ENCODE measurements at regions not wholly inside any gene's neighbourhood (a gene's known extent, or its start where the extent isn't known, plus 50 kb on each side); places are given as distances from the start of the nearest gene placed in this dataset.
"Not testable (repeated sequence)": the region's sequence is repeated elsewhere in the genome, so short reads cannot be mapped to it uniquely, and the experiment has no call there.

DNA sequence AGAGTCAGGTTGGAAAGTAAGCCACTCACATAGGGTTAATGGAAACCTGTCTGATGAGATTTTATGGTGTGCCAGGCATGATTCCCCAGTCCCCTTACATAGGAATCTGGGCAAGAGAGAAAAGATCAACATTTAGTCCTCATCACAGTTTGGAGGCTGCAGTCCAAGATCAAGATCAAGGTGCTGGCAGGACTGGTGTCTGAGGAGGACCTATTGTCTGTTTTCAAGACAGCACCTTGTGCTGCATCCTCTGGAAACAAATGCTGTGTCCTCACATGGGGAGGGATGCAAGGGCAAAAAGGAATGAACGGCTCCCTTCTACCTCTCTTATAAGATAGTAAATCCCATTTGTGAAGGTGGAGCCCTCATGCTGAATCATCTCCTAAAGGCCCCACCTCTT, 244.8 kb upstream of the GALNT17 start:
- H3K4me1 Mint-ChIP-seq: no peaks in the 10 kb centered on the region
- peaks cover 4% of the 10 kb centered on the region for H3K9me3 ChIP-seq (ENCODE audit: control insufficient read depth, low read length, poor library complexity, severe bottlenecking)
- H3K27ac Mint-ChIP-seq: no peak overlapping the region
- no peak overlapping the region for H3K4me3 Mint-ChIP-seq
- ATAC-seq (no peak), DNase-seq (no peak)
- no peaks in the 10 kb centered on the region for H3K36me3 Mint-ChIP-seq (ENCODE audit: low read depth)
- no peaks in the 10 kb centered on the region for H3K27me3 Mint-ChIP-seq

DNA sequence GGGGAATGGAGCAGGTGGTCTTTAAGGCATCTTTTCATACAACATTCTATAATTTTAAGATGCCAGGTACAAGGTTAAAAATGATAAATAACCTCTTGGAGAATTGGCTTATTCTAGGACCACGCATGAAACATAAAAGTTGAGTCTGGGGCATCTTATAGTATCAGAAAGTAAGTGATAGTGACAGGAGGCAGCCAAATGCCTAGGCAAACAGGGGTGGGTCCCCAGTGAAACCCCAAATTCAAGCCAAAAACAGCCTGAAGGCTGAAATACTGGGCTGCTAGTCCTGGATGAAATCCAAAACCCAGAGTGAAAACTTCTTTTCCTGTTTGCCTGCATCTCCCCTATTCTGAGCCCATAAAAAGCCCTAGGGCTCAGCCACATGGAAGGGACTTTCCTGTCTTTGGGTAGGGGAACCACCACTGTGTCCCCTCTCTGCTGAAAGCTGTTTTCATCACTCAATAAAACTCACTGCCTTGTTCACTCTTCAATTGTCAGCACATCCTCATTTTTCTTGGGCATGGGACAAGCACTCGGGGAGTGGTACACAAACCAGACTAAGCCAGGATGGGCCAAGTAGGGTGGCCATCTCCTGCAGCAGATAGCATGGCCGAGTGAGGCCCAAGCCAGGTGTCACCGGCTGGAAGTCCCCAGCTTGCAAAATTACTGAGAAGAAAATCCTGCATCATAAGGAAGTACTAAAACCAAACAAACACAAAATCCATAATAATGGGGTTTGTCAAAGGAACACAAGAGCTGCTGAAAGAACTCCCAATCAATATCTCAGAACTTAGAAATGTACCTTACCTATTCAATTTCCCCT, 241.6 kb upstream of the GALNT17 start:
- Mint-ChIP-seq H3K27ac (no peak overlapping the region), H3K4me1 (no peaks in the 10 kb centered on the region), H3K36me3 (ENCODE audit: low read depth) (no peaks in the 10 kb centered on the region), H3K27me3 (no peaks in the 10 kb centered on the region), H3K4me3 (no peak overlapping the region)
- no peak for DNase-seq
- no peak for ATAC-seq
- peaks cover 8% of the 10 kb centered on the region for H3K9me3 ChIP-seq (ENCODE audit: control insufficient read depth, low read length, poor library complexity, severe bottlenecking)

DNA sequence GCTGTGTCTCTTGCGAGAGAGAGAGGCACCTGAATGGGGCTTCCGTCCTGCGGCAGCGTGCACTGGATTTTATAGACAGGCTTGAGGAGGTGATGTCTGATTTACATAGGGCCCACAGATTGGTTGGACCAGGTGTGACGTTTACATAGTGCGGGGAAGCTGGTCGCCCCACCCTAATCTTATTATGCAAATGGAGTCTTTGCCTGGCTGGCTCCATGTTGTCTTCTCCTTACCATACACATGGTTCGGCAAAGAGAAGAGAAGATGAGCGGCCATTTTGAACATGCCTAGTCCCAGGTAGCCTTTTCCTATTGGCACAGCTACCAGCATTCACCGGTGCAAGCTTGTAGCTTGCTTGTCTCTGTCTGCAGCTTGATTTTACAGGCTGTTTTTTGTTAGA, 238.5 kb upstream of the GALNT17 start:
- Mint-ChIP-seq H3K27me3 (no peaks in the 10 kb centered on the region), H3K36me3 (ENCODE audit: low read depth) (no peaks in the 10 kb centered on the region), H3K4me1 (no peaks in the 10 kb centered on the region), H3K4me3 (no peak overlapping the region), H3K27ac (no peak overlapping the region)
- ATAC-seq (no peak), DNase-seq (no peak)
- H3K9me3 ChIP-seq (ENCODE audit: control insufficient read depth, low read length, poor library complexity, severe bottlenecking): peaks cover 8% of the 10 kb centered on the region

DNA sequence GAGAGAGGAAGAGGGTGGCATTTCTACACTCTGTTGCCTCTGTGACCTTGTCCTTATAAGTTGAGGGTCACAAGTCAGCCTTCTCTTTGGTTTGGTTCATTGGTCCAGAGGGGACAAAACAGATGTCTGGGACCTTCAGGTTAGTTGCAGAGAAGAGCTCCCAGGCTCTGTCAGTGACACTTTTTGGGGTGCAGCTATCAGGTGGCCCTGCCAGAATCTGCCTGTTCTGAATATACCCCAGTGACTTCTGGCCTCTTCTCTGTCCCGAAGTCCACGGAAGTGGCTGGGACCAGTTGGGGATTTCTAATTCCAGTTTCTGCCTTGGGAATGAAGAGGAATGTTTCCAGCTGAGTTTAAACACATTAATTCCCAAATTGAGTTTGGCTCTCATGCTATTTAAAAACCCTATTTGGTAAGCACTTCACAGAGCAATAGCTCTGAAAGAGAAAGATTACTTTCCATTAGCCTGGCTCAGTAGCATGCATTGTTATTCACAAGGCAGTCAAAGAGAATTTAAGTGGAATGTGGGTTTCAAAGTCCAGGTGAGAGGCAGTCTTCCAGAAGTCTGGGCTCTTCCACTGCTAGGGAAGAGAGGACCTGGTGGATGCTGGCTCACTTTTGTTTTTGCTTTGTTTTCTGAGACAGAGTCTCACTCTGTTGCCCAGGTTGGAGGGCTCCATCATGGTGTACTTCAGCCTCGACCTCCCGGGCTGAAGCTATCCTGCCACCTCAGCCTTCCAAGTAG, 237.8 kb upstream of the GALNT17 start:
- no peaks in the 10 kb centered on the region for H3K27me3 Mint-ChIP-seq

DNA sequence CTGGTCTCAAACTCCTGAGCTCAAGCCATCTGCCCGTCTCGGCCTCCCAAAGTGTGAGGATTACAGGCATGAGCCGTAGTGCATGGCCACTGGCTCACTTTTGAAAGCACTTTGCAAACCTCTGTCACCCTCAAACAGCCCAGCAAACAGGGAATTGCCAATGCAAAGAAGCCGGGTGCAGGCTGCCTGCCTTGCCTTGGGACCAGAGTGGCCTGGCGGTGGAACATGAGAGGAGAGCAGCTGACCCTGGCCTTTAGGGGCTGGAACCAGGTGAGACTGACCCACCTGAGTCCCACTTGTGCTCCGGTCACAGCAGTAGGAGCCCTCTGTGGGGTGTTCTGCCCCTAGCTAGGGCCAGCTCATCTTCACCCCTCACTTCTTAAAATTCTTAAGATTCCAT, 237.1 kb upstream of the GALNT17 start:
- H3K27me3 Mint-ChIP-seq: no peaks in the 10 kb centered on the region
- DNase-seq (no peak), ATAC-seq (no peak)
- no peak overlapping the region for H3K4me3 Mint-ChIP-seq
- no peaks in the 10 kb centered on the region for H3K36me3 Mint-ChIP-seq (ENCODE audit: low read depth)
- peaks cover 3% of the 10 kb centered on the region for H3K9me3 ChIP-seq (ENCODE audit: control insufficient read depth, low read length, poor library complexity, severe bottlenecking)
- H3K27ac Mint-ChIP-seq: no peak overlapping the region
- H3K4me1 Mint-ChIP-seq: no peaks in the 10 kb centered on the region

More for the DNA sequence above, 237.8 kb upstream of the GALNT17 start:
- ATAC-seq: no peak
- no peaks in the 10 kb centered on the region for H3K4me1 Mint-ChIP-seq
- no peak overlapping the region for H3K27ac Mint-ChIP-seq
- no peak for DNase-seq
- no peaks in the 10 kb centered on the region for H3K36me3 Mint-ChIP-seq (ENCODE audit: low read depth)
- no peak overlapping the region for H3K4me3 Mint-ChIP-seq
- peaks cover 3% of the 10 kb centered on the region for H3K9me3 ChIP-seq (ENCODE audit: control insufficient read depth, low read length, poor library complexity, severe bottlenecking)

DNA sequence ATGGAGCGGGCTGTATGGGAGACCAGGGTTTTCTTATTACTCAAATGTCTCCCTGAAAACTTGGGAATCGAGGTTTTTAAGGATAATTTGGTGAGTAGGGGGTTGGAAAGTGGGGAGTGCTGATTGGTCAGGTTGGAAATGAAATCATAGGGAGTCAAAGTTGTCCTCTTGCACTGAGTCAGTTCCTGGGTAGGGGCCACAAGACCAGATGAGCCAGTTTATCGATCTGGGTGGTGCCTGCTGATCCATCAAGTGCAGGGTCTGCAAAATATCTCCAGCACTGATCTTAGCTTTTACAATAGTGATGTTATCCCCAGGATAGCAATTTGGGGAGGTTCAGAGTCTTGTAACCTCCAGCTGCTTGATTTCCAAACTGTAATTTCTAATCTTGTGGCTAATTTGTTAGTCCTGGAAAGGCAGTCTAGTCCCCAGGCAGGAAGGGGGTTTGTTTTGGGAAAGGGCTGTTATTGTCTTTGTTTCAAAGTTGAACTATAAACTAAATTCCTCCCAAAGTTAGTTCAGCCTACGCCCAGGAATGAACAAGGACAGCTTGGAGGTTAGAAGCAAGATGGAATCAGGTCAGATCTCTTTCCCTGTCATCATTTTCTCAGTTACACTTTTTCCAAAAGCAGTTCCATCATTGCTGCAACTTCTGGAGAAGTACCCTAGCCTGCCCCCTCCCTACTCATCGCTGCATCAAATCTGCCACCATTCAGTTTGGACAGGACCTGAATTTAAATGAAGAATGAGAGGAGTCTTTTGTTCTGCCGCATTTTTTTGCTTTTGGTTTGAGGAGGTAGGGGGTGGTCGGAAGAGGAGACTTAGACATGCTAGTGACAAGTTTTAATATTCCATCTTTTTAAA, 236.4 kb upstream of the GALNT17 start:
- not testable (repeated sequence) for H3K4me3 Mint-ChIP-seq; H3K27ac Mint-ChIP-seq; H3K36me3 Mint-ChIP-seq (ENCODE audit: low read depth); H3K4me1 Mint-ChIP-seq; ATAC-seq; DNase-seq; H3K9me3 ChIP-seq (ENCODE audit: control insufficient read depth, low read length, poor library complexity, severe bottlenecking); H3K27me3 Mint-ChIP-seq

DNA sequence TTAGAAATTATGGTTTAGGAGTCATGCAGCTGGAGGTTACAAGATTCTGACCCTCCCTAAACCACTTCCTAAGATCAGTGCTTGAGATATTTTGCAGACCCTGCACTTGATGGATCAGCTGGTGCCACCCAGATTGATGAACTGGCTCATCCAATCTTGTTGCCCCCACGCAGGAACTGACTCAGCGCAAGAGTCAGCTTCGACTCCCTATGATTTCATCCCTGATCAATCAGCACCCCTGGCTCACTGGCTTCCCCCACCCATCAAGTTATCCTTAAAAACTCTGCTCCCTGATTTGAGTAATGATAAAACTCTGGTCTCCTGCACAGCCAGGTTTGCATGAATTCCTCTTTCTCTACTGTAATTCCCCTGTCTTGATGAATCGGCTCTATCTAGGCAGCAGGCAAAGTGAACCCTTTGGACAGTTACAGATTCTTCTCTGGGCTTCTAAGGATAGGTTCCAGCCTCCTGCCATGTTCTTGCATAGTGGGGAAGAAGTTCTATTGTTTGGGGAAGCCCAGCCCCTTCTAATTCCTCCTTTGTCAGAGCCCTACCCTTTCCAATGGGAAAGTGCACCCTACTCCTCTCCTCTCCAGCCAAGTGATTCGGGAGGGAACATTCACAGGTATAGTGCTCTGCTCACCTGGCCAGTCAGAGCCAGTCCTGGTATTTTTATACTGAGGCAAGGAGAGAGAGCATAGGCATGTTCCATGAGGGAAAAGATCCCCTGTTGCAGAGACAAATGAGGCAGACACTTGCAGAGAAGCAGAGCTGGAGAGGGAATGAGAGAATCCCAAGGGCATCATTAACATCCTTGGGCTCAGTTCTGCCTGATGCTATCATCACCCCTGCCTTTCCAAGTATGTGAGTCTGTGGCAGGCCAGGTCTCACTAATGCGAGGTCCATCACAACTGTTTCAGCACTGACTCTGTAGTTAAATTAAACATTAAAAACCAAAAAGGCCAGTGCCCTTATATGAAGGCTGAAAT, 224.4 kb upstream of the GALNT17 start:
- H3K9me3 ChIP-seq (ENCODE audit: control insufficient read depth, low read length, poor library complexity, severe bottlenecking): no peaks in the 10 kb centered on the region
- ATAC-seq (no peak), DNase-seq (no peak)
- Mint-ChIP-seq H3K4me1 (no peaks in the 10 kb centered on the region), H3K36me3 (ENCODE audit: low read depth) (no peaks in the 10 kb centered on the region), H3K27ac (no peak overlapping the region), H3K27me3 (no peaks in the 10 kb centered on the region), H3K4me3 (no peak overlapping the region)

DNA sequence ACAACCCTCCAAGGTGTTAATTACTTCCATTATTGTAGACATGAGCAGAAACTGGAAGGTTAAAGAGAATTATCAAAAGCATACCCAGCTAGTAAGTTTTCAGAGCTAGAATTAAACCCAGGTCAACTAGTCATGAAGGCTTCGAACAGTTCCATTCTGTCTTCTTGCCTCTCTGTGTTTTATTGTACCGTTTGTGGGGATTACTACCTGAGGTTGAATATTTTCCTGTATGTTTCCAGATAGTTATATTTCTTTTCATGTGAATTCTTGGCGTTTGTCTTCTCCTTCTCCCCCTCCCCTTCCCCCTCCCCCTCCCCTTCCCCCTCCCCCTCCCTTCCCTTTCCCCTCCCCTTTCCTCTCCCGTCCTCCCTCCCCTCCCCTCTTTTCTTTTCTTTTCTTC, 218.0 kb upstream of the GALNT17 start:
- ATAC-seq (no peak), DNase-seq (no peak)
- Mint-ChIP-seq H3K27ac (no peak overlapping the region), H3K4me3 (no peak overlapping the region), H3K27me3 (no peaks in the 10 kb centered on the region), H3K4me1 (no peaks in the 10 kb centered on the region), H3K36me3 (ENCODE audit: low read depth) (no peaks in the 10 kb centered on the region)
- no peaks in the 10 kb centered on the region for H3K9me3 ChIP-seq (ENCODE audit: control insufficient read depth, low read length, poor library complexity, severe bottlenecking)

DNA sequence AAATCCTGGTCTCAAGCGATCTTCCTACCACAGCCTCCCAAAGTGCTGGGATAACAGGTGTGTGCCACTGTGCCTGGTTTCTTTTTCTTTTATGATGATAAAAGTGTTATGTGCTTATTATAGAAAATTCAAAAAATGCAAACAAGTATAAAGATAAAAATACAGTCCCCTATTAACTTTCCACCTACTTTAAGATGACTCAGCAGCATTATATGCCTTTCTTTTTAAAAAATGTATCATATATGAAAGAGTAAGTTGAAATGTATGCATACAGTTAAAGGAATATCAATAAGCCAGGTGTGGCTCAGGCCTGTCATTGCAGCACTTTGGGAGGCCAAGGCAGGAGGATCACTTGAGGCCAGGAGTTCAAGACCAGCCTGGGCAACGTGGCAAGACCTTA, 216.9 kb upstream of the GALNT17 start:
- no peaks in the 10 kb centered on the region for H3K4me1 Mint-ChIP-seq
- H3K36me3 Mint-ChIP-seq (ENCODE audit: low read depth): no peaks in the 10 kb centered on the region
- H3K27ac Mint-ChIP-seq: no peak overlapping the region
- no peaks in the 10 kb centered on the region for H3K27me3 Mint-ChIP-seq
- no peaks in the 10 kb centered on the region for H3K9me3 ChIP-seq (ENCODE audit: control insufficient read depth, low read length, poor library complexity, severe bottlenecking)
- ATAC-seq (no peak), DNase-seq (no peak)
- H3K4me3 Mint-ChIP-seq: no peak overlapping the region

DNA sequence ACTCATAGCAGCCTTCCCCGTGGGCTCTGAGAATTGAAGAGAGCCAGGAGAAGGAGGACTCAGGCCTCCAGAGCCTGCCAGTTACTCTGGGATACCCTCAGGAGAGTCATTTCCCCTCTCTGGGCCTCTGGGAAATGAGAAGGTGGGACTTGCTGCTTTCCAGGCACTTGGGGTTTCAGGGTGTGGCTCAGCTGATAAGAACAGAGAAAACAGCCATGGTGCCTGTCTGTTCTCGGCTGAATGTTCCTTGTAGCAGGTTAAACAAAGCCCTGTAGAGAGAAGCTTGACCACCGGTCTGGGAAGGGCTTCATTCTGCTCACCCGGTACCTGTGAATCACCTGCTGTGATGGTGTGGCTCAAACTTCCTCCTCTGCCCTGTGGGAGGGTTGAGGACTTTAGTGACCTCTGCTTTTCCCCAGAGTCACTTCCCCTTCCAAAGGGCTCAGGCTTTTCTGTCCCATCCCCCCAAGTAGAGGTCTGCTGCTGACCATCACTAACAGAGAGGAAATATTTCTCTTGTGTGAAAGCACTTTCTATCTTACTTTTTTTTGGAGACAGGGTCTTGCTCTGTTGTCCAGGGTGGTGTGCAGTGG, 212.4 kb upstream of the GALNT17 start:
- H3K36me3 Mint-ChIP-seq (ENCODE audit: low read depth): no peaks in the 10 kb centered on the region
- H3K4me3 Mint-ChIP-seq: no peak overlapping the region
- ATAC-seq: no peak
- no peak overlapping the region for H3K27ac Mint-ChIP-seq
- no peaks in the 10 kb centered on the region for H3K27me3 Mint-ChIP-seq
- no peak for DNase-seq
- H3K4me1 Mint-ChIP-seq: no peaks in the 10 kb centered on the region
- no peaks in the 10 kb centered on the region for H3K9me3 ChIP-seq (ENCODE audit: control insufficient read depth, low read length, poor library complexity, severe bottlenecking)

DNA sequence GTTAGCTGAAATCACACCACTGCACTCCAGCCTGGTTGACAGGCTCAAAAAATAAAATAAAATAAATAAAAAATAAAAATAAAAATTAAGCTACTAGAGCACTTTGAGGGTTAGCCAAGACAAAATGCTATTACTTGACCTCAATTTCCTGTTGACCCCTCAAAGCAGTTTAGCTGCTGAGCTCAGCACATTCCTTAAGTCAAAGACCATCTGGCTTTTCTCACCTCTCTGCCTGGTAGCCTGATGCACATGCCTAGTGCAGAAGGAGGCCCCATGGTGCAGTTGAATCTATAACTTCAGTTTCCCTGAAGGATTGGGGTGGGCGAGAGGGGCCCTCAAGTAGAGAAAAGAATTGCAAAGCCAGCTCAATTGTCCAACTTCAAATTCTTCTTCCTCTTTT, 211.1 kb upstream of the GALNT17 start:
- ATAC-seq: no peak
- Mint-ChIP-seq H3K27ac (no peak overlapping the region), H3K4me1 (no peaks in the 10 kb centered on the region), H3K4me3 (no peak overlapping the region), H3K36me3 (ENCODE audit: low read depth) (no peaks in the 10 kb centered on the region), H3K27me3 (no peaks in the 10 kb centered on the region)
- H3K9me3 ChIP-seq (ENCODE audit: control insufficient read depth, low read length, poor library complexity, severe bottlenecking): no peaks in the 10 kb centered on the region
- no peak for DNase-seq

DNA sequence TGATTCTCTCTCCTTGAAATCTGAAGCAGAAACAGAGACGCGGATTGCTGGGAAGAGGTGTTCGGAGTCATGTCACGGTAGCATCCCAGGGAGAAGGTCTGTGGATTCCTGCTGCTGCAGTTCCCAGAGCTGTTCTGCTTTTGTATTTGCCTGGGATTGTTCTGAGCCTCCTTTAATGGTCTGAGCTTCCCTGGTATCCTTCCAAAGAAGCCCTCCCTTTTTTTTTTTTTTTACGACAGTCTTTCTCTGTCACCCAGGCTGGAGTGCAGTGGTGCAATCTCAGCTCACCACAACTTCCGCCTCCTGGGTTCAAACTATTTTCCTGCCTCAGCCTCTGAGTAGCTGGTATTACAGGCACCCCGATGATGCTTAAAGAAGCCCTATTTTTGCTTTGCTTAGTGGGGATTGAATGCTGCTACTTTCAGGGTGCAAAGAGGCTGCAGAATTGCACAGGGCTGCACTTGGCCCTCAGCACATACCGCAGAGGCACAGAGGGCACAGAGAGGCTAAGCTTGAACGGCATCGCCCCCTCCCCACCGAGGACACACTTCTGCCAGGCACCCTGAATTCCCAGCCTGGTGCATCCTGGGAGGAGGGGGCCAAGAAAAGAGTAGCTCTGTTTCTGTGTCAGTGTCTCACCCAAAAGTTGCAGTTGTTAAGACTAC, 208.6 kb upstream of the GALNT17 start:
- H3K9me3 ChIP-seq (ENCODE audit: control insufficient read depth, low read length, poor library complexity, severe bottlenecking): no peaks in the 10 kb centered on the region
- Mint-ChIP-seq H3K27me3 (no peaks in the 10 kb centered on the region), H3K36me3 (ENCODE audit: low read depth) (no peaks in the 10 kb centered on the region), H3K27ac (no peak overlapping the region), H3K4me1 (no peaks in the 10 kb centered on the region), H3K4me3 (no peak overlapping the region)
- DNase-seq: no peak
- ATAC-seq: no peak
